ENCODE measurements at regions not wholly inside any gene's neighbourhood (a gene's known extent, or its start where the extent isn't known, plus 50 kb on each side); places are given as distances from the start of the nearest gene placed in this dataset.
"Not testable (repeated sequence)": the region's sequence is repeated elsewhere in the genome, so short reads cannot be mapped to it uniquely, and the experiment has no call there.

DNA sequence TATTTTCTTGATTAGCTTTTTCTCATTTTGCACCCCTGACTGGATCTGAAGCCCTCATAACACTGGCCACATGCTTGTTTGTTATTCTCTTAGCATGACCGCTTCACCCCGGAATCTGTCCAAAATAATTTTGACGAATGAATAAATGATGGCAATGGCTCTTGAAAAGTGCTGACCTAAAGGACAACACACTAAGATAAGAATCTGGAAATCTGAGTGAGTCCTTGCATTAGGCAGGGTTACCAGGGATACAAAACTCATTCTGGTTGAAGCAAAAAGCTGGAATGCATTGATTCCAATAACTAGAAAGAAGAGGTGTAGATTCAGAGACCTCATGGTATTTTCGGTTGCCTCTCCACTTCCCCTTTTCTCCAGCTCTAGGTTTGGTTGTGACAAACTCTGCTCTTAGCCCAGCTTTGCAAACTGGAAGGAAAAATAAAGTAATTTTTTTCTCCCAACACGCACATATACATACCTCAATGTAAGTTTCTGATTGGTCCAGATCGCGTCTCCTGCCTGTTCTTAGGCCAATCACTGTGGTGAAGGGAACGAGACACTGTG lies 157.4 kb downstream of the SKIDA1 start:
- H2AFZ ChIP-seq = no peak overlapping the region
- intact Hi-C loops (cut with micrococcal nuclease; ENCODE audit: unreplicated experiment) = no loop called here
- ChIA-PET POLR2A (ENCODE audit: unreplicated experiment) (interaction anchor here (0.6 kb wide), 1 partner anchor 226 kb away, joined by 3 read pairs; no protein-coding TSS in a partner anchor), CTCF (interaction anchor here (0.8 kb wide), 1 partner anchor 31 kb away, joined by 5 read pairs; no protein-coding TSS in a partner anchor)
- H3K4me2 ChIP-seq = no peak overlapping the region
- H3K79me2 ChIP-seq (ENCODE audit: low read depth) = no peaks in the 10 kb centered on the region
- peaks cover 28% of the 10 kb centered on the region for H3F3A ChIP-seq (ENCODE audit: insufficient read depth, low read depth)
- no peak overlapping the region for H3K4me3 ChIP-seq
- DNase-seq = no peak
- H3K36me3 ChIP-seq (ENCODE audit: low read depth) = no peaks in the 10 kb centered on the region
- BruUV-seq (replicated peaks) = no TSS peak
- TF ChIP-seq CTCF (conservative IDR thresholded peaks at IDR 0.05) (no peak), EZH2 (IDR thresholded peaks at IDR 0.05; ENCODE audit: low read depth) (no peak)
- no peaks in the 10 kb centered on the region for H4K20me1 ChIP-seq (ENCODE audit: insufficient read depth)
- H3K4me1 ChIP-seq (replicated peaks; ENCODE audit: insufficient read depth) = peaks cover 53% of the 10 kb centered on the region
- H3K27me3 ChIP-seq (ENCODE audit: insufficient read depth, low read depth) = no peaks in the 10 kb centered on the region
- H3K9me2 ChIP-seq (ENCODE audit: insufficient read depth) = no peaks in the 10 kb centered on the region
- H3K9me3 ChIP-seq (ENCODE audit: insufficient read depth, low read depth) = no peaks in the 10 kb centered on the region
- no peak overlapping the region; the same call in 1 of the 2 replicates for H3K27ac ChIP-seq

- H3K27me3 ChIP-seq (ENCODE audit: insufficient read depth, low read depth); H3K4me2 ChIP-seq; H2AFZ ChIP-seq; BruUV-seq (replicated peaks); H3K36me3 ChIP-seq (ENCODE audit: low read depth); POLR2A ChIA-PET (ENCODE audit: unreplicated experiment); H3K9me2 ChIP-seq (ENCODE audit: insufficient read depth); H3K4me3 ChIP-seq; CTCF ChIA-PET; H4K20me1 ChIP-seq (ENCODE audit: insufficient read depth); H3K9me3 ChIP-seq (ENCODE audit: insufficient read depth, low read depth); H3K79me2 ChIP-seq (ENCODE audit: low read depth); intact Hi-C loops (cut with micrococcal nuclease; ENCODE audit: unreplicated experiment): not testable (repeated sequence)
- peaks cover 64% of the 10 kb centered on the region for H3K4me1 ChIP-seq (replicated peaks; ENCODE audit: insufficient read depth)
- peak; percentile 38 to 60 for DNase-seq
- peak overlapping the region; percentile 100 for H3K27ac ChIP-seq
- peaks cover 41% of the 10 kb centered on the region for H3F3A ChIP-seq (ENCODE audit: insufficient read depth, low read depth)
Measured at GRCh38 chr10:21366108-21366507, 159.4 kb downstream of the SKIDA1 start.

- Histone ChIP-seq H3K4me2 (peak overlapping the region; percentile 93), H2AFZ (peak overlapping the region; percentile 23; the same call in 1 of the 2 replicates), H3F3A (ENCODE audit: insufficient read depth, low read depth) (peaks cover 41% of the 10 kb centered on the region), H3K36me3 (ENCODE audit: low read depth) (no peaks in the 10 kb centered on the region), H3K4me1 (replicated peaks; ENCODE audit: insufficient read depth) (peaks cover 75% of the 10 kb centered on the region), H3K9me3 (ENCODE audit: insufficient read depth, low read depth) (no peaks in the 10 kb centered on the region), H3K9me2 (ENCODE audit: insufficient read depth) (no peaks in the 10 kb centered on the region), H4K20me1 (ENCODE audit: insufficient read depth) (no peaks in the 10 kb centered on the region), H3K27ac (peak overlapping the region; percentile 100), H3K27me3 (ENCODE audit: insufficient read depth, low read depth) (no peaks in the 10 kb centered on the region), H3K79me2 (ENCODE audit: low read depth) (no peaks in the 10 kb centered on the region), H3K4me3 (peak overlapping the region; percentile 48; the same call in 1 of the 2 replicates)
- TSS peak; percentile 70 for BruUV-seq (replicated peaks)
- intact Hi-C loops (cut with micrococcal nuclease; ENCODE audit: unreplicated experiment) = loop anchor here (1.0 to 2.0 kb wide), 7 partner anchors 29 to 169 kb away; partner anchors contain the start of gene SKIDA1
- POLR2A ChIA-PET (ENCODE audit: unreplicated experiment) = interaction anchor here (0.6 to 0.8 kb wide), 4 partner anchors 8 to 240 kb away, joined by 3 to 11 read pairs (median 8); no protein-coding TSS in a partner anchor
- CTCF ChIA-PET = interaction anchor here (0.6 kb wide), 1 partner anchor 191 kb away, joined by 6 read pairs; no protein-coding TSS in a partner anchor
- no peak for TF ChIP-seq EZH2 (IDR thresholded peaks at IDR 0.05; ENCODE audit: low read depth)
- no peak for TF ChIP-seq CTCF (conservative IDR thresholded peaks at IDR 0.05)
- DNase-seq = peak; percentile 88 to 97
Measured at GRCh38 chr10:21364196-21365114, 161.0 kb downstream of the SKIDA1 start.
